ENCODE measurements at regions not wholly inside any gene's neighbourhood (a gene's known extent, or its start where the extent isn't known, plus 50 kb on each side); places are given as distances from the start of the nearest gene placed in this dataset.

DNA sequence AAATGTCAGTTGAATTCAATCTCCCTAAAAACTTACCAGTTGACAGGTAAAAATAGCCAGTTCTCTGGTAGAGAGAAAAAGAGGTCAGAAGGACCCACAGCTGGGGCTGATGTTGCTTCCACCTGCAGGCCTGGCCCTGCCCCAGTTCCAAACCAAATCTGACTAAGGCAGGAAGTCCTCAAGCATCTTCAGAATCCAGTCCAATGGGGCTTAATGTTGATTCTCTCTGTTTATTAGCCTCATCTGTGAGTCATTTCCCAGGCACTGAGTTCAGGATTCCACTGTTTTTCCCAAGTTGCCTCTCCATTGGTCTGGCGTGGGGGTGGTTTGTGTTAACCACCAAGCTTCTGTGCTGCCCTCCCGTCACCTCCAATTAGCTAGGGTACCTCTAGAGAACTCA lies 601.8 kb downstream of the INSC start:
- ChIA-PET CTCF (no interaction called here), POLR2A (no interaction called here)
- H3K9me3 ChIP-seq (ENCODE audit: control insufficient read depth in 1 of 2, insufficient read depth in 1 of 2, low read length in 2 of 2), result peaks cover 0 to 3% of the 10 kb centered on the region in 2 experiments
- ATAC-seq (ENCODE audit: poor library complexity), result no peak
- no peak for DNase-seq
- no peak overlapping the region for H3K4me3 ChIP-seq (ENCODE audit: low read length)
- no peaks in the 10 kb centered on the region for H3K27me3 Mint-ChIP-seq
- no peaks in the 10 kb centered on the region for H3K27me3 ChIP-seq (ENCODE audit: control insufficient read depth in 1 of 2, insufficient read depth in 2 of 2, low read length in 2 of 2)
- no peaks in the 10 kb centered on the region for H3K36me3 ChIP-seq (ENCODE audit: insufficient read depth, low read length)
- H3K27ac Mint-ChIP-seq, result no peak overlapping the region
- no peaks in the 10 kb centered on the region for H3K4me1 ChIP-seq (ENCODE audit: insufficient read depth, low read length)
- H3K27ac ChIP-seq (ENCODE audit: low read depth in 1 of 2, low read length in 2 of 2), result no peak overlapping the region
- no peaks in the 10 kb centered on the region for H3K36me3 Mint-ChIP-seq (ENCODE audit: low read depth)
- no peaks in the 10 kb centered on the region for H3K9me3 Mint-ChIP-seq
- TF ChIP-seq, protein P1, sequence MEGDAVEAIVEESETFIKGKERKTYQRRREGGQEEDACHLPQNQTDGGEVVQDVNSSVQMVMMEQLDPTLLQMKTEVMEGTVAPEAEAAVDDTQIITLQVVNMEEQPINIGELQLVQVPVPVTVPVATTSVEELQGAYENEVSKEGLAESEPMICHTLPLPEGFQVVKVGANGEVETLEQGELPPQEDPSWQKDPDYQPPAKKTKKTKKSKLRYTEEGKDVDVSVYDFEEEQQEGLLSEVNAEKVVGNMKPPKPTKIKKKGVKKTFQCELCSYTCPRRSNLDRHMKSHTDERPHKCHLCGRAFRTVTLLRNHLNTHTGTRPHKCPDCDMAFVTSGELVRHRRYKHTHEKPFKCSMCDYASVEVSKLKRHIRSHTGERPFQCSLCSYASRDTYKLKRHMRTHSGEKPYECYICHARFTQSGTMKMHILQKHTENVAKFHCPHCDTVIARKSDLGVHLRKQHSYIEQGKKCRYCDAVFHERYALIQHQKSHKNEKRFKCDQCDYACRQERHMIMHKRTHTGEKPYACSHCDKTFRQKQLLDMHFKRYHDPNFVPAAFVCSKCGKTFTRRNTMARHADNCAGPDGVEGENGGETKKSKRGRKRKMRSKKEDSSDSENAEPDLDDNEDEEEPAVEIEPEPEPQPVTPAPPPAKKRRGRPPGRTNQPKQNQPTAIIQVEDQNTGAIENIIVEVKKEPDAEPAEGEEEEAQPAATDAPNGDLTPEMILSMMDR (IDR thresholded peaks at IDR 0.05), result no peak
- H3K4me1 Mint-ChIP-seq (ENCODE audit: low read depth), result no peaks in the 10 kb centered on the region
- intact Hi-C loops (cut with DNase I, micrococcal nuclease), result no loop called here
- no peak overlapping the region for H3K4me3 Mint-ChIP-seq

DNA sequence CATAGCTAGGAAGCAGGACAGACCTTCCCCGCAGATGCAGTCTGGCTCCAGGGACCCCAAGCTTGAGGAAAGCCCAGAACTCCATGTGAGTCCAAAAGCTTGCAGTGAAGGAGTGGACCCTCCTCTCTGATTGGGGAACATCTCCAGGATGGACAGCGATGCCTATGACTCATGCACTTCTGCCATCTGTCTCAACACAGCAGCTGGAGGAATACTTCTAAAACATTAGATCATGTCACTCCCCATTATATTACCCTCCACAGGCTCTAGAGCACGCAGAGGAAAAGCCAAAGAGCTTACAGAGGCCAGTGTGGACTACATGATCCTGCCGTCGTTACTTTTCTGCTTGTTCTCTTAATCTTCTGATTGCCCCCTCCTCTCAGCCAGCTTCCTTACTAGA lies 605.7 kb downstream of the INSC start:
- Histone ChIP-seq H3K27ac (ENCODE audit: low read depth in 1 of 2, low read length in 2 of 2) (no peak overlapping the region), H3K9me3 (ENCODE audit: control insufficient read depth in 1 of 2, insufficient read depth in 1 of 2, low read length in 2 of 2) (peaks cover 0 to 3% of the 10 kb centered on the region in 2 experiments), H3K4me3 (ENCODE audit: low read length) (no peak overlapping the region), H3K27me3 (ENCODE audit: control insufficient read depth in 1 of 2, insufficient read depth in 2 of 2, low read length in 2 of 2) (no peaks in the 10 kb centered on the region), H3K4me1 (ENCODE audit: insufficient read depth, low read length) (no peaks in the 10 kb centered on the region), H3K36me3 (ENCODE audit: insufficient read depth, low read length) (no peaks in the 10 kb centered on the region)
- Mint-ChIP-seq H3K9me3 (no peaks in the 10 kb centered on the region), H3K36me3 (ENCODE audit: low read depth) (no peaks in the 10 kb centered on the region), H3K4me3 (no peak overlapping the region), H3K27me3 (peaks cover 1% of the 10 kb centered on the region), H3K27ac (no peak overlapping the region), H3K4me1 (ENCODE audit: low read depth) (no peaks in the 10 kb centered on the region)
- DNase-seq (no peak), ATAC-seq (ENCODE audit: poor library complexity) (no peak)
- TF ChIP-seq, protein P1 (IDR thresholded peaks at IDR 0.05), result no peak
- POLR2A ChIA-PET, result no interaction called here
- intact Hi-C loops (cut with DNase I, micrococcal nuclease), result no loop called here
- CTCF ChIA-PET, result no interaction called here

- DNase-seq, result no peak
- ChIA-PET CTCF (no interaction called here), POLR2A (no interaction called here)
- Mint-ChIP-seq H3K36me3 (ENCODE audit: low read depth) (no peaks in the 10 kb centered on the region), H3K9me3 (no peaks in the 10 kb centered on the region), H3K4me1 (ENCODE audit: low read depth) (no peaks in the 10 kb centered on the region), H3K4me3 (no peak overlapping the region), H3K27ac (no peak overlapping the region), H3K27me3 (peaks cover 11% of the 10 kb centered on the region)
- ATAC-seq (ENCODE audit: poor library complexity), result no peak
- TF ChIP-seq, protein P1 (IDR thresholded peaks at IDR 0.05), result no peak
- Histone ChIP-seq H3K9me3 (ENCODE audit: control insufficient read depth in 1 of 2, insufficient read depth in 1 of 2, low read length in 2 of 2) (no peaks in the 10 kb centered on the region), H3K27ac (ENCODE audit: low read depth in 1 of 2, low read length in 2 of 2) (no peak overlapping the region), H3K4me1 (ENCODE audit: insufficient read depth, low read length) (no peaks in the 10 kb centered on the region), H3K4me3 (ENCODE audit: low read length) (no peak overlapping the region), H3K27me3 (ENCODE audit: control insufficient read depth in 1 of 2, insufficient read depth in 2 of 2, low read length in 2 of 2) (no peaks in the 10 kb centered on the region), H3K36me3 (ENCODE audit: insufficient read depth, low read length) (no peaks in the 10 kb centered on the region)
- intact Hi-C loops (cut with DNase I, micrococcal nuclease), result no loop called here
Measured at GRCh38 chr11:15723966-15724365, 609.2 kb downstream of the INSC start.
